ENCODE measurements at regions not wholly inside any gene's neighbourhood (a gene's known extent, or its start where the extent isn't known, plus 50 kb on each side); places are given as distances from the start of the nearest gene placed in this dataset.

DNA sequence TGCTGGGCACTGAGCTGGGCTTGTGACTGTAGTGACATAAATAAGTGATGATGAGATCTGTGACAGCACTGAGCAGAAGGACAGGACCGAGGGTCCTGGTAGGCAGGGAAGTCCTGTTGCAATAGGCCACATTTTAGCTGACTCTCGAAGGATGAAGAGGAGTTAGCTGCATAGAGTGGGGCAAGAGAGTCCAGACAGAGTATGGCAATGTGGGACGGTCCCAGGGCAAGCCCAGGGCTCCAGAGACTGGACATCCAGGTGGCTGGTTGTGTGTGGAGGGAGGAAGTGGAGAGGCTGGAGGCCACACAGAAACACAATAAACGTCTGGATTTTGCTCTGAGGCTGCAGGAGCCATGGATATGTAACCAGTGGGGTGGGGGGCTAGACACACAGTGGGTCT lies 64.5 kb upstream of the ZNF423 start:
- H3K27ac ChIP-seq = no peak overlapping the region
- no peak for TF ChIP-seq CTCF (conservative IDR thresholded peaks at IDR 0.05)

- H3K27ac ChIP-seq = no peak overlapping the region
- no peak for TF ChIP-seq CTCF (conservative IDR thresholded peaks at IDR 0.05)
Measured at GRCh38 chr16:49921106-49921505, 65.2 kb upstream of the ZNF423 start.

DNA sequence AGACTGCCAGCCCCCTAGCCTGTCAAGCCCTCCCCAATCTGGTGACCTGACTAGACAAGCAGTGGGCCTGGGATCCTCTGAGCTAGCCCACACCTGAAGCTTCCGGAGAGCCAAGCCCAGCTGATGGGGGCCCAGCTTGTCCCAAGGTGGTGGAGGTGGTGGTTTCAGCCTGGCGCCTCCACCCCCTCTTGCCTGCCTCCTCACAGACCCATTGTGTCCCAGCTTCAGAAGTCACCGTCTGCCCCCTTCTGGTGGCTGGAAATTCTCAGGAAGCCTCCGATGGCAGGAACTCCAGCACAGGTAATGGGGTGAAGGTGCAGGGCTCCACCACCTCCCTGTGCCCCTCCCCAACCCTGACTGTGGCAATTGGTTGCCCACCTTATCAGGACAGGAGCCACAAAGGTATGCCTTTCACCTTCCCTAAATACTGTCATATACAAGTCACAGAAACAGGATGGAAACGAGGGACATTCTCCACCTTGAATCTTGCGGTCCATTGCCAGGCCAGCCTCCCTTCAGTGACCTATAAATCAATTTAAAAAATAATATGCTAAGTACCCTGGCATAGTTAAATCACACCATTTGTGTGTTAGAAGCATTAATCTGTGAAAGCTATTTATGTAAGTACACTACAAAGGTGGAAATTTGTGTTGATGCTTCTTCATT lies 66.0 kb upstream of the ZNF423 start:
- H3K27ac ChIP-seq = no peak overlapping the region
- peak; percentile 71 for TF ChIP-seq CTCF (conservative IDR thresholded peaks at IDR 0.05)

GRCh38 chr16:49923411-49923810 lies 67.5 kb upstream of the ZNF423 start:
- H3K27ac ChIP-seq = no peak overlapping the region
- no peak for TF ChIP-seq CTCF (conservative IDR thresholded peaks at IDR 0.05)

- H3K27ac ChIP-seq = no peak overlapping the region
- TF ChIP-seq CTCF (conservative IDR thresholded peaks at IDR 0.05) = no peak
Measured at GRCh38 chr16:49924078-49924477, 68.2 kb upstream of the ZNF423 start.

DNA sequence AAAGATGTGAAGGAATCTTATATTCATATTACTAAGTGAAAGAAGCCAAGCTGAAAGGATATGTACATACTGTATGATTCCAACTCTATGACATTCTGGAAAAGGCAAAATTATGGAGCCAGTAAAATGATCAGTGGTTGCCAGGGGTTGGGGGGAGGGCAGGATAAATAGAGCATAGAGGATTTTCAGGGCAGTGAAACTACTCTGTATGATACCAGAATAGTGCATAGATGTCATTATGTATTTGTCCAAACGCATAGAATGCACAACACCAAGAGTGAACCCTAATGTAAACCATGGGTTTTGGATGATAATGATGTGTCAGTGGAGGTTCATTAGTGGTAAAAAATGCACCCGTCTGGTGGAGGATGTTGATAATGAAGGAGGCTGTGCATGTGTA lies 71.0 kb upstream of the ZNF423 start:
- no peak for TF ChIP-seq CTCF (conservative IDR thresholded peaks at IDR 0.05)
- no peak overlapping the region for H3K27ac ChIP-seq

DNA sequence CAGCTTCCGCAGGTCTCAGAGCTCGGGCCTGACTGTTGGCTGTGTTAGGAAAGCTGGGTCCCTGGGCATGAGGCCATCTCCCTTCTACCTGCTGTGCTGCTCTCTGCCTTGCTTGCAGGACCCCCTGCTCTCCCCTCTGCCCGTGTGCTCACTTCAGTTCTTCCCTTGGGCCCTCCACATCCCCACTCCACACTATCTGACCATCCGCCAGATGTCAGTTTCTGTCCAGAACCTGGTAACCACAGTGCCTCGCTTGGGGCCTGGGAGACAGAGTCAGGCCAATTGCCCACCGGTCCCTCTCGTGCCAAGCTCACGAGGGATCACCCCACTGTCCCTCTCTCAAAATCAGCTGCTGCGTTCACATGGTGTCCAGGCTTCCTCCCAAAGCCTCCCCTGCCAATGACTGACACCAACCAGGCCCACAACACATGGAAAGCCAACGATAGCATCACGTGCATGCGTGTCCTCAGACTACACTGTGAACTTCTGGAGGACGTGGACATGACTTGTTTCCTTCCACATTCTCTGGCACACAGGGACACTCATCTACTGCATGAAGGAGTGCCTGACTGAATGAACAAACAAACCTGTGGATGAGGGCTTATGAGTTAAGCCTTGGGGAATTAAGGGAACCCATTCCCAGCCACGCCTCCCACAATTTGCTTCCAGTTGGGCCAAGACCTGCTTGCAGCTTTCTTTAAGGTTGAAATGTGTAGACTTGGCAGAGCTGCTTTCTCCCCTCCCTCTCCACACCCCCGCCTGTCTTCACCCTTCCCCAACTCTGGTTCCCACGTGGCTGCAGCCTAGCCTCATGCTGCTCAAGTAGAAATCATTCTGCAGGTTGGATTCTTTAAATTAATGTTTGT lies 72.5 kb upstream of the ZNF423 start:
- H3K27ac ChIP-seq = no peak overlapping the region
- no peak for TF ChIP-seq CTCF (conservative IDR thresholded peaks at IDR 0.05)

All from VCaP (cell line).